ENCODE measurements at regions not wholly inside any gene's neighbourhood (a gene's known extent, or its start where the extent isn't known, plus 50 kb on each side); places are given as distances from the start of the nearest gene placed in this dataset.
A peak's percentile ranks its signal among the peaks of the same experiment; 100 is the strongest.

DNA sequence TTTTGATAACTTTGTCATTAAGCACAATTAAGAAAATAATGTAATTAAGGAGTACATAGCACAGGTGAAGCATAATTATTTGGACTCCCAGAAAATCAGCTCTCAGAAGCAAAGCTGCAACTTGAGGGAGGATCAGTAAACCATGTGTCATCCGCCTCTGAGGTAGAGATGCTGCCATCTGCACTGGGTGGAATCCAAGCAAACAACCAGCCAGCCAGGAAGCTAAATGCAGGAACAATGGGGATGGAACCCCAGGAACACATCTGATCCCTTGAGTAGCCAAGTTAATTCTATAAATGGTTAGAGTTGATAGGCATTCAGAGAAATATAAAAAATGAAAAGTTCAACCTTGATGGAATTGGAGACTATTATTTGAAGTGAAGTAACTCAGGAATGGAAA, 520.2 kb downstream of the RFC3 start:
- Histone ChIP-seq H3K4me3 (ENCODE audit: low read length in 2 of 2) (no peak overlapping the region), H3K27me3 (ENCODE audit: control insufficient read depth in 2 of 2, insufficient read depth in 2 of 2, low read length in 2 of 2) (no peaks in the 10 kb centered on the region), H3K4me1 (ENCODE audit: control insufficient read depth in 2 of 2, insufficient read depth in 2 of 2, low read length in 2 of 2) (no peaks in the 10 kb centered on the region), H3K27ac (ENCODE audit: low read depth in 2 of 2, low read length in 2 of 2) (no peak overlapping the region), H3K36me3 (ENCODE audit: control insufficient read depth in 2 of 2, insufficient read depth in 2 of 2, low read length in 2 of 2) (no peaks in the 10 kb centered on the region), H3K9me3 (ENCODE audit: control insufficient read depth in 2 of 2, low read length in 2 of 2) (no peaks in the 10 kb centered on the region), H3K9ac (ENCODE audit: low read depth in 1 of 2, low read length in 2 of 2) (no peak overlapping the region)

DNA sequence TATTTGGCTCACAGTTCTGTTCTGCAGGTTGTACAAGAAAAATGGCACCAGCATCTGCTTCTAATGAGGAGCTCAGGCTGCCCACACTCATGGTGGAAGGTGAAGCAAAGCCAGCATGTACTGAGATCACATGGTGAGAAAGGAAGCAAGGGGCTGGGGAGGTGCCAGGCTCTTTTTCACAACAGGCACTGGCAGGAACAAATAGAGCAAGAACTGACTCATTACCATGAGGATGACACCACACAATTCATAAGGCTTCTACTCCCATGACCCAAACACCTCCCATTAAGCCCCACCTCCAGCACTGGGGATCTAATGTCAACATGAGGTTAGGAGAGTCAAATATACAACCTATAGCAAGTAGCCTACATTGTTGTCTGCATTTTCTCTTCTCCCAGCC, 522.6 kb downstream of the RFC3 start:
- H3K4me1 ChIP-seq (ENCODE audit: control insufficient read depth in 2 of 2, insufficient read depth in 2 of 2, low read length in 2 of 2), result no peaks in the 10 kb centered on the region
- no peaks in the 10 kb centered on the region for H3K27me3 ChIP-seq (ENCODE audit: control insufficient read depth in 2 of 2, insufficient read depth in 2 of 2, low read length in 2 of 2)
- no peak overlapping the region for H3K4me3 ChIP-seq (ENCODE audit: low read length in 2 of 2)
- H3K9ac ChIP-seq (ENCODE audit: low read depth in 1 of 2, low read length in 2 of 2), result no peak overlapping the region
- H3K27ac ChIP-seq (ENCODE audit: low read depth in 2 of 2, low read length in 2 of 2), result no peak overlapping the region
- H3K36me3 ChIP-seq (ENCODE audit: control insufficient read depth in 2 of 2, insufficient read depth in 2 of 2, low read length in 2 of 2), result no peaks in the 10 kb centered on the region
- H3K9me3 ChIP-seq (ENCODE audit: control insufficient read depth in 2 of 2, low read length in 2 of 2), result no peaks in the 10 kb centered on the region

DNA sequence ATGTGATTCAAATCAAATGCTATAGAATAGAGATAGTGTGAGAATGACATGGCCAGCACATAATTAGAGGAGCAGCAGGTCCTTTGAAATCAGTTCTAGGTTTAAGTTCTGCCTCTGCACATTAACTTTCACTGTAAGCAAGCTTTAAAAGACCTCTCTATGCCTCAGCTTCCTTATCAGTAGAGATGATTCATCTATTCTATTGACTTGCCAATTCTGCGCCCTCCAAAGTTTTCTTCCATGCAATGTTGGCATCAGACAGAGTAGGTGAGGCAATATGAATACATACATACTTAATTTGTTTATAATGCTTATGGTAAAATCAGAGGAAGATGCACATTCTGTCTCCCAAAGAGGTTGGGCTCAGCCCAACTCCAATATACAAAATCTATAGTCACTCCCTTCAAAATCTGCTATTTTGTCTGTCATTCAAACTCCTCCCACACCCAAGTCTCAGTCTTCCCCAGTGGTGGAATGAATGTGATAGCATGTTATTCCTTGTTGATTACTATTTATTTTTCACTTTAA, 525.5 kb downstream of the RFC3 start:
- Histone ChIP-seq H3K27me3 (ENCODE audit: control insufficient read depth in 2 of 2, insufficient read depth in 2 of 2, low read length in 2 of 2) (no peaks in the 10 kb centered on the region), H3K36me3 (ENCODE audit: control insufficient read depth in 2 of 2, insufficient read depth in 2 of 2, low read length in 2 of 2) (no peaks in the 10 kb centered on the region), H3K4me1 (ENCODE audit: control insufficient read depth in 2 of 2, insufficient read depth in 2 of 2, low read length in 2 of 2) (peaks cover 1 to 11% of the 10 kb centered on the region in 2 donors), H3K27ac (ENCODE audit: low read depth in 2 of 2, low read length in 2 of 2) (no peak overlapping the region), H3K9me3 (ENCODE audit: control insufficient read depth in 2 of 2, low read length in 2 of 2) (no peaks in the 10 kb centered on the region), H3K4me3 (ENCODE audit: low read length in 2 of 2) (no peak overlapping the region), H3K9ac (ENCODE audit: low read depth in 1 of 2, low read length in 2 of 2) (no peak overlapping the region)

DNA sequence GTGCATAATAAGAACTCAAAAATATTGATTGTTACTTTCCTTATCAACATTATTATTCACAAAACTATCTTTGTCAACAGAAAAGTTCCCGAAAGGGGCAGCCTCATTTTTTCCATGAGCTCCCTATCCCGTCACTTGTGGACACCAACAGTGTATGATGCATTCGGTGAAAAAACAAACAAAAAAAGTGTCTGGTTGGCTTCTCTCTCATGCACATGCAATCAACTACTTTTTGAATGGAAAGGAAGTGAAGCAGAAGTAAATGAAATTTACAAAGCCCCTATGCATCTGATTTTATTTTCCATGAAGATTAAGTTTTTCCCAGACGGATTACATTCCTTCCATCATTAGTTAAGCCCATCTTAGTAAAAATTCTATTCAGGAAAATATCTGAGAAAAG, 526.9 kb downstream of the RFC3 start:
- Histone ChIP-seq H3K4me3 (ENCODE audit: low read length in 2 of 2) (no peak overlapping the region), H3K27me3 (ENCODE audit: control insufficient read depth in 2 of 2, insufficient read depth in 2 of 2, low read length in 2 of 2) (no peaks in the 10 kb centered on the region), H3K9me3 (ENCODE audit: control insufficient read depth in 2 of 2, low read length in 2 of 2) (no peaks in the 10 kb centered on the region), H3K36me3 (ENCODE audit: control insufficient read depth in 2 of 2, insufficient read depth in 2 of 2, low read length in 2 of 2) (no peaks in the 10 kb centered on the region), H3K4me1 (ENCODE audit: control insufficient read depth in 2 of 2, insufficient read depth in 2 of 2, low read length in 2 of 2) (peaks cover 6 to 11% of the 10 kb centered on the region in 2 donors), H3K27ac (ENCODE audit: low read depth in 2 of 2, low read length in 2 of 2) (no peak overlapping the region), H3K9ac (ENCODE audit: low read depth in 1 of 2, low read length in 2 of 2) (no peak overlapping the region)

DNA sequence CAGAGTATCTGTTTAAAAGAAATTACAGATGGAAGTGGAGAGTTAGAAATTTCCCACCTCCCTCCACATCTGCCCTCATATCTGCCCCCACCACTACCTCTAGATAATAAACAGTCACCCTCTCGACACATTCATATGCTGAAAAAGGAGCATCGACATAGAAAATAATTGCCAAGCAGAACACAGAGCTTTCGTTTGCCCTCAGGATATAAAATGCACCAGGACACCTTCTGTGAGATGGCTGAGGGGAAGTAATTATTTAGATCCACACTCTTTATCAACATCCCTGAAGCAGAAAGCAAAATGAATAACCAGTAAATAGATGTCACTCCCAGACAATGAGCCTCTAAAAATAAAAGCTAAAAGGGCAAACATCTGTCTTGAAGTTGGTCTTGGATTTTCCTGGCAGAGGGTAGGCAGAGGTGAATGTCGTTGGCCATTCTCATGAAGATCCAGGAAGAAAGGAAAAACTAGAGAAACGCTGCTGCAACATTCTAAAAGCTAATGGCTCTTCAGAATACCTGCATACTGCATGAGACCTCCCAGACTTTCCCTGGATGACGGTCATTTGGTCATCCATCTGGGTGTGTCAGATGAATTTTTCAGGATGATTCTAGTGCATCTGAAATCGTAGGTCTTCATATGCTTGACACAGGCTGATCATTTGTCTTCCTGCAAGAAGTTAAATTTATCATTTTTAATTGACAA, 527.5 kb downstream of the RFC3 start:
- H3K4me1 ChIP-seq (ENCODE audit: control insufficient read depth in 2 of 2, insufficient read depth in 2 of 2, low read length in 2 of 2), result peaks cover 6 to 11% of the 10 kb centered on the region in 2 donors
- no peaks in the 10 kb centered on the region for H3K27me3 ChIP-seq (ENCODE audit: control insufficient read depth in 2 of 2, insufficient read depth in 2 of 2, low read length in 2 of 2)
- no peak overlapping the region for H3K4me3 ChIP-seq (ENCODE audit: low read length in 2 of 2)
- no peak overlapping the region for H3K27ac ChIP-seq (ENCODE audit: low read depth in 2 of 2, low read length in 2 of 2)
- H3K9ac ChIP-seq (ENCODE audit: low read depth in 1 of 2, low read length in 2 of 2), result no peak overlapping the region
- H3K9me3 ChIP-seq (ENCODE audit: control insufficient read depth in 2 of 2, low read length in 2 of 2), result no peaks in the 10 kb centered on the region
- no peaks in the 10 kb centered on the region for H3K36me3 ChIP-seq (ENCODE audit: control insufficient read depth in 2 of 2, insufficient read depth in 2 of 2, low read length in 2 of 2)

DNA sequence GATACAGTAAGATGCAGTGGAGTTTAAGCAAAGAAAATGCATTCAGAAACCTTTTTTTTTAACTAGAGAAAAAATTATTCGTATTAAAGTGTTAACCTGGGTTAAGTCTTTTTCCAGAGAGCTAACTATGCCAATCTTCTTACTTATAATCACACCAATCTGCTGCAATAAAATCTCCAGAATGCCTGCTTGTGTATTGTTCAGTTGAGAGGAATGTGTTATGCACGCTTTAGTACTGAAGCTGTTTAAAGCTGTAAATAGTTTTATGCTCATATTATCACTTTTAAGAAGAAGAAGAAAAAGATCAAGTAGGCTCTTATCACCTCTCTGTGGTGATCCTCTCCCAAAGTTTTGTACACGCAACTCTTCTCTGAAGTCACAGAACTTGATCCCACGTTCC, 528.7 kb downstream of the RFC3 start:
- Histone ChIP-seq H3K36me3 (ENCODE audit: control insufficient read depth in 2 of 2, insufficient read depth in 2 of 2, low read length in 2 of 2) (no peaks in the 10 kb centered on the region), H3K9me3 (ENCODE audit: control insufficient read depth in 2 of 2, low read length in 2 of 2) (no peaks in the 10 kb centered on the region), H3K4me1 (ENCODE audit: control insufficient read depth in 2 of 2, insufficient read depth in 2 of 2, low read length in 2 of 2) (peaks cover 6 to 11% of the 10 kb centered on the region in 2 donors), H3K27me3 (ENCODE audit: control insufficient read depth in 2 of 2, insufficient read depth in 2 of 2, low read length in 2 of 2) (no peaks in the 10 kb centered on the region), H3K4me3 (ENCODE audit: low read length in 2 of 2) (no peak overlapping the region), H3K27ac (ENCODE audit: low read depth in 2 of 2, low read length in 2 of 2) (no peak overlapping the region), H3K9ac (ENCODE audit: low read depth in 1 of 2, low read length in 2 of 2) (no peak overlapping the region)

DNA sequence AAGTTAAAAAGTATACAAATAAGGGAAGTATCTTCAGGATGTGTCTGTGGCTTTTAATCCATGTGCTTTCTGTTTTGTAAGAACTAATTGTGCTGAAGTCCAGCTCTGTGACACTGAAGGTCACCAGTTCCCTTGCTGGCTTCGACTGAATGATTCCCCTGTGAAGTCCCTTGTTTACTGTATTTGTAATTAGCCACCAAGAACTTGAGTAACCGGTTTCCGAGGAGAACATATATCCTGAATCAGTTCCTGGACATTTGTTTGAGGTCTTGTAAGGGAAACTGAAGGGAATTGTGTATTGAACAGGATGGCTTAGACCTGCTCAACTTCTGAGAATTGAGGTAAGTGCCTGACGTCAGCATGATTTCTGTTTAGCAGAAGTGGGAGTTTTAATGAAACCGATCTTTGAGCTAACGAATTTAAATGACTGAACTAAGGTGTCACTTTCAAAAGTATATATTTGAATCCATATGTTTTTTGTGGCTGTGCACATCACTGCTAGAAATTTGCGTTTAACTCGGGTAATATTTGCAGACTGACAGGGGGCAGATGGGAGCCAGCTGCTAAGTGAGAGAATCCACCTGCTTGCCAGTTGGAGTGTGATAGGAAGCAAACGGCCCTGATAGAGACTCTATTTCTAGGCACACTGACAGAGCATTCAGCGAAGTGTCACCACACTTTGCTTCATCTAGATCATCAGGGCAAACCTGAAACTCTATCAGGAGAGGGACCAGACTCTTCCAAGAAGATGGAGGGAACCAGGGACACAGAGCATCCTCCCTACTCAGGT, 530.0 kb downstream of the RFC3 start:
- Histone ChIP-seq H3K27me3 (ENCODE audit: control insufficient read depth in 2 of 2, insufficient read depth in 2 of 2, low read length in 2 of 2) (no peaks in the 10 kb centered on the region), H3K9me3 (ENCODE audit: control insufficient read depth in 2 of 2, low read length in 2 of 2) (no peaks in the 10 kb centered on the region), H3K27ac (ENCODE audit: low read depth in 2 of 2, low read length in 2 of 2) (peak overlapping the region; percentile 14 to 17), H3K4me3 (ENCODE audit: low read length in 2 of 2) (peak overlapping the region in 1 of 2 donors; percentile 53), H3K9ac (ENCODE audit: low read depth in 1 of 2, low read length in 2 of 2) (no peak overlapping the region), H3K36me3 (ENCODE audit: control insufficient read depth in 2 of 2, insufficient read depth in 2 of 2, low read length in 2 of 2) (no peaks in the 10 kb centered on the region), H3K4me1 (ENCODE audit: control insufficient read depth in 2 of 2, insufficient read depth in 2 of 2, low read length in 2 of 2) (peaks cover 6 to 11% of the 10 kb centered on the region in 2 donors)

DNA sequence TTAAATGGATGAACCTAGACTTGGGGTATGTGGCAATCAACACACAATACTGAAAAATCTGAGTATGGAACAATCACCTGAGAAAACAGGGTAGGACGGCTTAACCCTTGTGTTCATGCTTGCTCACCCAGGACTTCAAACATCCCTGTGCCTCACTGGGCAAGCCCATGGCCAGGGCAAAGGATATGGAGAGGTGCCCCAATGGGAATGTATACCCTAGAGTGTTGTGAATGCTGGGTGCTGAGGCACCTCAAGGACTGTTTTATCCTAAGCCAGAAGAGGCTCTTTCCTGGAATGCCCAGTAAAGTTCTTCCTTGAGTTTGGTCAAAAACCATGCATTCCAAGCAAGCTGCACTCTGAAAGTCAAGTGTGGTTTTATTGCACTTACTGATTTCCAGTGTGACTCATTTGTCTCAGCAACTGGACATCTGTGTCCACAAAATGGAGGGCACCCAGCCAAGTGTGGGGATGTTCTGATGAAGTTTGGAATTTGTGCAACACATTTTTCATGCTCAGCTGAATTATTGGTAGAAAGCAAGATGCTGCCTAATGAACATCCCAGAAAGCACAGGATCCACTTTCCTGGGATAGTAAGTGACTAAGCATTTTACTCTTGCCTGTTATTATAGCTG, 531.3 kb downstream of the RFC3 start:
- no peak overlapping the region for H3K4me3 ChIP-seq (ENCODE audit: low read length in 2 of 2)
- no peaks in the 10 kb centered on the region for H3K36me3 ChIP-seq (ENCODE audit: control insufficient read depth in 2 of 2, insufficient read depth in 2 of 2, low read length in 2 of 2)
- H3K9me3 ChIP-seq (ENCODE audit: control insufficient read depth in 2 of 2, low read length in 2 of 2), result no peaks in the 10 kb centered on the region
- no peak overlapping the region for H3K27ac ChIP-seq (ENCODE audit: low read depth in 2 of 2, low read length in 2 of 2)
- H3K27me3 ChIP-seq (ENCODE audit: control insufficient read depth in 2 of 2, insufficient read depth in 2 of 2, low read length in 2 of 2), result no peaks in the 10 kb centered on the region
- no peak overlapping the region for H3K9ac ChIP-seq (ENCODE audit: low read depth in 1 of 2, low read length in 2 of 2)
- peaks cover 6 to 11% of the 10 kb centered on the region in 2 donors for H3K4me1 ChIP-seq (ENCODE audit: control insufficient read depth in 2 of 2, insufficient read depth in 2 of 2, low read length in 2 of 2)

DNA sequence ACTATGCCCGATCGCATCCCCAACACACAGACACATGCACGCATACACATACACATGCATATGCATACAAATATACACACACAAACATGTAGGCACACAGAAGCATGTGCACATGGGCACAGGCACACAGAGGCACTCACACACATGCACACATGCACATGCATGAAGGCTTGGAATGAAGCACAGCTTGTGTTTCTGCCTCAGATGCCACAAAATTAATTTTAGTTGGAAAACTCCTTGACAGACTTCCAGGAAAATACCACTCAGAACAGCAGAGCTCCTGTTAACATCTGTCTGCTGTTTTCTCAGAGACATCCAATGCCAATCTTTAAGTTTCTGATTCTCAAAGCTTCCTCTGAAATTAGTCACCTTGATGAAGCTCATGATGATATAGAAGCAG, 532.7 kb downstream of the RFC3 start:
- Histone ChIP-seq H3K9me3 (ENCODE audit: control insufficient read depth in 2 of 2, low read length in 2 of 2) (no peaks in the 10 kb centered on the region), H3K4me1 (ENCODE audit: control insufficient read depth in 2 of 2, insufficient read depth in 2 of 2, low read length in 2 of 2) (peaks cover 6 to 11% of the 10 kb centered on the region in 2 donors), H3K9ac (ENCODE audit: low read depth in 1 of 2, low read length in 2 of 2) (no peak overlapping the region), H3K27ac (ENCODE audit: low read depth in 2 of 2, low read length in 2 of 2) (no peak overlapping the region), H3K36me3 (ENCODE audit: control insufficient read depth in 2 of 2, insufficient read depth in 2 of 2, low read length in 2 of 2) (no peaks in the 10 kb centered on the region), H3K4me3 (ENCODE audit: low read length in 2 of 2) (no peak overlapping the region), H3K27me3 (ENCODE audit: control insufficient read depth in 2 of 2, insufficient read depth in 2 of 2, low read length in 2 of 2) (no peaks in the 10 kb centered on the region)

DNA sequence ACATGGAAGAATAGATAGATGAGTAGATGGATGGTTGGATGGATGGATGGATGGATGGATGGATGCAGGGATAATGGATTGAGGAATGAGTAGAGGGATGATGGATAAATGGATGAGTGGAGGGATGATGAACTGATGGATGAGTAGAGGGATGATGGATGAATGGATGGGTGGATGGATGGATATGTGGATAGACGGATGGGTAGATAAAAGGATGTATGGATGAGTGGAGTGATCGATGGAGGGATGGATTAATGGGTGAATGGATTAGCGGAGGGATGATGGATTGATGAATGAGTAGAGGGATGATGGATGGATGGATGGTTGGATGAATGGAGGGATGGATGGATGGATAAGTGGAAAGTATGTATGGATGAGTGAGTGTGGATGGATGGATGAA, 533.2 kb downstream of the RFC3 start:
- Histone ChIP-seq H3K9ac (ENCODE audit: low read depth in 1 of 2, low read length in 2 of 2) (no peak overlapping the region), H3K9me3 (ENCODE audit: control insufficient read depth in 2 of 2, low read length in 2 of 2) (no peaks in the 10 kb centered on the region), H3K4me3 (ENCODE audit: low read length in 2 of 2) (no peak overlapping the region), H3K4me1 (ENCODE audit: control insufficient read depth in 2 of 2, insufficient read depth in 2 of 2, low read length in 2 of 2) (peaks cover 6 to 11% of the 10 kb centered on the region in 2 donors), H3K27ac (ENCODE audit: low read depth in 2 of 2, low read length in 2 of 2) (no peak overlapping the region), H3K36me3 (ENCODE audit: control insufficient read depth in 2 of 2, insufficient read depth in 2 of 2, low read length in 2 of 2) (no peaks in the 10 kb centered on the region), H3K27me3 (ENCODE audit: control insufficient read depth in 2 of 2, insufficient read depth in 2 of 2, low read length in 2 of 2) (no peaks in the 10 kb centered on the region)

Data from mucosa of rectum (tissue), 2 donors.